GM21515 (cell line): ENCODE measurements at regions not wholly inside any gene's neighbourhood (a gene's known extent, or its start where the extent isn't known, plus 50 kb on each side); places are given as distances from the start of the nearest gene placed in this dataset.
"Not testable (repeated sequence)": the region's sequence is repeated elsewhere in the genome, so short reads cannot be mapped to it uniquely, and the experiment has no call there.

Source experiments
- ATAC-seq: cut with Tn5 transposase; IDR thresholded peaks from one replicate; pipeline ENCODE4 v1.9.1; 2021; ENCODE audit not compliant: unreplicated experiment

GRCh38 chr9:113664181-113664875 is 200.8 kb downstream of the RGS3 start:
- ATAC-seq = no peak

GRCh38 chr9:113665064-113665463 is 201.5 kb downstream of the RGS3 start:
- ATAC-seq = no peak

GRCh38 chr9:113665756-113666155 is 202.2 kb downstream of the RGS3 start:
- ATAC-seq = no peak

GRCh38 chr9:113668061-113668460 is 204.5 kb downstream of the RGS3 start:
- ATAC-seq = no peak

- no peak for ATAC-seq
Measured at GRCh38 chr9:113669522-113670115, 206.1 kb downstream of the RGS3 start.

- ATAC-seq = no peak
Measured at GRCh38 chr9:113673726-113674125, 202.4 kb upstream of the ZNF618 start.

- ATAC-seq = no peak
Measured at GRCh38 chr9:113674436-113674835, 201.7 kb upstream of the ZNF618 start.

GRCh38 chr9:113675475-113675941 is 200.6 kb upstream of the ZNF618 start:
- ATAC-seq = no peak

GRCh38 chr9:113677057-113677456 is 199.1 kb upstream of the ZNF618 start:
- no peak for ATAC-seq

GRCh38 chr9:113677569-113677968 is 198.5 kb upstream of the ZNF618 start:
- ATAC-seq = no peak

GRCh38 chr9:113678119-113678858 is 197.8 kb upstream of the ZNF618 start:
- no peak for ATAC-seq

GRCh38 chr9:113678859-113679256 is 197.3 kb upstream of the ZNF618 start:
- ATAC-seq = no peak

- ATAC-seq = no peak
Measured at GRCh38 chr9:113682297-113682771, 193.8 kb upstream of the ZNF618 start.

- not testable (repeated sequence) for ATAC-seq
Measured at GRCh38 chr9:113685636-113686035, 190.5 kb upstream of the ZNF618 start.

GRCh38 chr9:113687107-113687679 is 188.9 kb upstream of the ZNF618 start:
- no peak for ATAC-seq

- ATAC-seq = no peak
Measured at GRCh38 chr9:113687680-113688371, 188.3 kb upstream of the ZNF618 start.

- ATAC-seq = no peak
Measured at GRCh38 chr9:113690055-113690740, 185.9 kb upstream of the ZNF618 start.

- ATAC-seq = no peak
Measured at GRCh38 chr9:113692256-113692655, 183.9 kb upstream of the ZNF618 start.

GRCh38 chr9:113694912-113695311 is 181.2 kb upstream of the ZNF618 start:
- ATAC-seq = no peak

- no peak for ATAC-seq
Measured at GRCh38 chr9:113695440-113695851, 180.7 kb upstream of the ZNF618 start.
